RCC 7860 (cell line): ENCODE measurements at regions not wholly inside any gene's neighbourhood (a gene's known extent, or its start where the extent isn't known, plus 50 kb on each side); places are given as distances from the start of the nearest gene placed in this dataset.

Experiments
- DNase-seq: peaks from one replicate; pipeline ENCODE4 v3.0.0-alpha.2; 2015; ENCODE audit warnings: low spot score
- FAIRE-seq: peaks from 2 replicates; lab custom pipeline; 2012; peaks lifted over from hg19 to GRCh38; lab: Jason Lieb, UNC

DNA sequence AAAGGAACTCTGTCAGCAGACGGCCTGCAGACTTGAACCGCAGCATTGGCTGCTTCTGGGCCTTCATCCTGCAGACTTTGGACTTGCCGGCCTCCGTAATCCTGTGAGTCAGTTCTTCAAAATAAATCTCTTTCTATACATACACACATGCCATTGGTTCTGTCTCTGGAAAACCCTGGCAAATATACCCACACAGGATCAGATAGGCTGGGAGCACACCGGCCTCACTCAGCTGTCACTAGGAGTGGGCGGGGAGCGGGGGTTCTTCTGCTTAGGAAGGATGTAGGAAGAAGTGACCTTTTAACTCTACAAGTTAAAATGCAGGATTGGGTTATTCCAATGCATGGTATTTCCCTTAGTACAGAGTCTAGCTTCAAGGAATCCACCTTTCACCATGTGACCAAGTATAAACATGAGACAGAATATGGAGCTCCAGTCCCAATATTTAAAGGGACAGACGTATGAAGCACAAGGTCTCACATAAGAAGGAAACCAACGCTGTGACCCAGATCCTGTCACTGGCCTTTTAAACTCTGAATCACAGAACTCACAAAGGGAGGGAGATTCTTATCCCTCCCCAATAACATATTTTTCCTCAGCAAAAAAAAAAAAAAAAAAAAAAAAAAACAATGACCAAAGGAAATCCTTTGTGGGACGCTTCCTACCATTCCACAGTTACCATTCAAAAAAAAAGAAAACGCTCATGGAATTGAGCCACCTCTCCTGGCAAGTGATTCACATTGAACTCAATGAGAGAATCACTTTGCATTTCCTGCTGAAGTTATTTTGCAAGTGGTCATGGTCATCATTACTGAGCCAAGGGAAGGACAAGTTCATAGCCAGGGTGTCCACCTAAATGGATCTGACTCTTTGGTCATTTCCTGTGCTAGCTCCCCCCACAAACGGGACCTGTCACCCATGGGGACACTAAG lies 352.9 kb downstream of the FOXO1 start:
- no peak for DNase-seq
- FAIRE-seq: no peak

DNA sequence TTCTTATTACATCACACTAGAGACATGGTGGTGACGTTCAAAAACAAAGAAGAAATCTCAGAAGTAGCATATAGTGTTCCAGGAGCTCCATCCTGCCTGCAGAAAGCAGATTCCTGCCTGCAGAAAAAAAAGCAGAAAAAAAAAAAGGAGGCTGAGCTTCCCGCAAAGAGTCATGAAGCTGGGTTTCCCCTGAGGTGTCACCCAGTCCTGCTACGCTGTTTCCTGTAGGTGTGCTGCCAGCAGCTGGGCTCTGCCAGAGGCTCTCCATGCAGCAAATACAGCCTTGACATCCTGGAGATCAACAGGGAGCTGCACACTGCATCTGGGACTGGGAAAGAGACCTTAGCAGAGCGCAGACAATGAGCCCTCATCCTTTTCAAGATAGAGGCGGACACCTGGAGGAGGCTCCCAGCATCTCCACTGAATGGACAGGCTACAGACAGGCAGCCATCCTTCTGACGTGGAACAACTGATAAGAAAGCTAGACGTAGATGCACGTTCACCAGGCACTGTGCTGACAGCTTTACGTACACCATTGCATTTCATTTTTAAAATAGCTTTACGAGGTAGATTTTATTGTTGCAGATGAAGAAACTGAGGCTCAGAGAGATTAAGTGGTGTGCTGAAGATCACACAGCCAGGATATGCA lies 350.9 kb downstream of the FOXO1 start:
- DNase-seq (no peak), FAIRE-seq (no peak)

GRCh38 chr13:40316301-40316700 lies 350.1 kb downstream of the FOXO1 start:
- no peak for DNase-seq
- no peak for FAIRE-seq

GRCh38 chr13:40317980-40318327 lies 348.5 kb downstream of the FOXO1 start:
- FAIRE-seq: no peak
- DNase-seq: no peak

GRCh38 chr13:40318366-40318765 lies 348.1 kb downstream of the FOXO1 start:
- DNase-seq: no peak

DNA sequence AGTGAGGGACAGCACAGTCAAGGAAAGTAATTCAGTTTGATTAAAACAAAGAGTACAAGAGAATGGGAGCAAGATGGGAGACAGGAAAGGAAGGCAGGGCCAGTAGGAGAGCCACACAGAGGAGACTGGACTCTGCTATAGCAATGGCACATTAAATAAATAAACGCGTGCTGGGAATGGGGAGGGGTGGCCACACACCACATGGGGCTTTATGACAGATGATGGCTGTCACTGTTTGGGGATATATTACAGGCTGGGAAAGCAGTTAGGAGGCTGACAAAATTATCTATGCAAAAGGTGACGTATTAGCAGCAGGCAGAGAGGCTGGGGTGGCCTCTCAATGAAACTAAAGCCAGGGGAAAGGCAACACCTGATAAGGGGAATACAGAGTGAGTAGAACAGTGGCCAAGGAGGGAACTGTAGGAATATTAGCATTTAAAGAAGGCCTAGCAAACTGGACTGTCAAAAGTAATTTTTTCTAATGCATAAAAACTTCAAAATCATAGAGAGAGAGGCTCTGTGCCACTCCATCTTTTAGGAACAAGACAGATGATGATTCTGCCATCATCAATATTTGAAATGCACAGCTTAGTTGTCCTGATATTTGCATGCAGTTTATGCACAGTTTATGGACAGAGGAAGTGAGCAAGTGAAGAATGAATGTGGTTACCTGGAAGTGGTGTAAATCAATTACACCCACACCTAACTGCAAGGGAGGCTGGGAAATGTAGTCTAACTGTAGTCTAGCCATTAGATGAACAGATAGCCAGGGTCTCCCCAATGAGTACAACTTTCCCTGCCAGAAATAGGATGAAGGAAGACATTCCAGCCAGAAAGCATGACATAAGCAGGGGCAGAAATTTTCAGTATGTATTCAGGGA lies 346.5 kb downstream of the FOXO1 start:
- FAIRE-seq: no peak
- no peak for DNase-seq

More at GRCh38 chr13:40318366-40318765, 348.1 kb downstream of the FOXO1 start:
- FAIRE-seq: no peak

GRCh38 chr13:40328091-40328490 lies 338.4 kb downstream of the FOXO1 start:
- FAIRE-seq (no peak), DNase-seq (no peak)

GRCh38 chr13:40329781-40330485 lies 336.5 kb downstream of the FOXO1 start:
- DNase-seq: no peak

GRCh38 chr13:40330950-40331349 lies 335.5 kb downstream of the FOXO1 start:
- FAIRE-seq (no peak), DNase-seq (no peak)

More at GRCh38 chr13:40329781-40330485, 336.5 kb downstream of the FOXO1 start:
- FAIRE-seq: no peak

- no peak for DNase-seq
- no peak for FAIRE-seq
Observed at GRCh38 chr13:40331802-40332201, 334.6 kb downstream of the FOXO1 start.

DNA sequence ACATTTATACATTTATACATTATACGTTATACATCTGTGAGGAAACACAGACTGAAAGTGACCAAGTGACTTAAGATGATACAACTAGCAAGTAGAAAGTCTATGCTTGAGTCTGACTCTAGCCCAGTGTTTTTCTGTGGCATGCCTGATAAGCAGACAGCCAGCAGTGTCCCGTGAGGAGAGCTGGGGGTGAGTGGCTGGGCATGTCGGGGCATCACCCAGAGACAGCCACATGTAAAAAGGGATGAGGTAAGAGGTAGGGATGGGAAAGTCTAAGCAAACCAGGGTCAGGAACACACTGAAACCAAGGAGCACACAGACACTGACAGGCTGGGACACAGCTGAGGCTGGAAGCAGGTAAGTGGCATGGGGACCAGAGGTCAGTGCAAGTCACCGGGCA lies 333.2 kb downstream of the FOXO1 start:
- no peak for DNase-seq
- FAIRE-seq: no peak

DNA sequence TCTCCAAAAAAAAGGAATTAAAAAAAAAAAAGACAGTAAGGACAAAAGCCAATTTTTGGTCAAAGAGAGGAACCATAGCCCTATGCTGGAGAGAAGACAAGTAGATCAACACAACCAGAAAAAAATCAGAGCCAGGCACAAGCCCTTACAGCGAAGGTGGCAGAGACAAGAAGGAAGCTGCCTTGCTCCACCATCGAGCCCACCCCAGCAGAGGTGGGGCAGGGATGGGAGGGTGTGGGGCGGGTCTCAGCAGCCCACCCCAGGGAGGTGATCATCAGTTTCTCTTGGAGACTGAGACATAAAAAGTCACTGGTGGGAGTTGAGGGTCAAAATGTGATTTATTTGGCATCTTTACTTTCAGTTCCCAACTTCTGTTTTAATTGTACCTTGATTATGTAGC lies 332.4 kb downstream of the FOXO1 start:
- DNase-seq (no peak), FAIRE-seq (no peak)

- FAIRE-seq (no peak), DNase-seq (no peak)
Observed at GRCh38 chr13:40334616-40335015, 331.8 kb downstream of the FOXO1 start.

DNA sequence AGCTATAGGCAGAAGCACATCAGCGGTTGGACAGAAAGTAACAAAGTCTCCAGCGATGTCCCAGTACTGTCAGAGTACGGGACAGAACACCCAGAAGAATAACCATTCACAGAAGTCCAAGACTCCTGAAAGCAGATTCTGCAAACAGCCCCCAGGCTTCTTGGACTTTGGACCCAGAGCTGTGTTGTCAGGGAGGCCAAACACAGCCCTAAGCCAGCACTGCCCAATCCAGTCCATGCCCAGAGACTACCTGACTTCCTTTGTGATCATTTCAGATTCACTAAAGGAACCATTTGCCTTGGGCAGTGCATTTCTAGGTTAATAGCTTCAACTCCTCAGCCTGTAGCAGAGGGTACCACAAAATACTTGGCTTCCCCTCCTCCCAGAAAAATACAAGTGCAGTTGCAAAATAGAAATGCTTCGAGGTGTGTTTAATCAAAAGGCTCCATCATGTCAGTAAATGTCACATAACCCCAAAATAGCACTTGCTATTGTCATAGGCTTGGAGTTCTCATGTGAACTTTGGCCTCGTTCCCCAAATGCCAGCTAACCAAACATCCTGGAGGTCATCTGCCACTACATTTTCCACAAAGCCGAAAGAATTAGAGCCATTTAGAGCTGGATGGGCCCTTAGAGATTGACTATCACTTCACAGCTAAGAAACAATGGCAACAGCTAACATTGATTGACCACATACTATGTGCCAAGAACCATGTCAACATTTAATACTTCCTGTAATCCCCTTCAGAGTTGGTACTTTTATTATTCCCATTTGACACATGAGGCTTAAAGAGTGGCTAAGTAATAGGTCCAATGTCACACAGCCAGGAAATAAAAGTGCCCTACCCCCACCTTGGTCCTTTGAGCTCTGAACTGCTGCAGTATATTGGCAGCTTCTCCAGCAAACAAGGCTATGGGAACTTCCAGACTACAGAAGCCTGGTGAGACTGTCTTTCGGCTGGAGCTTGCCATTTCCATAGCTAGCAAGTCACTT lies 329.9 kb downstream of the FOXO1 start:
- FAIRE-seq (no peak), DNase-seq (no peak)

DNA sequence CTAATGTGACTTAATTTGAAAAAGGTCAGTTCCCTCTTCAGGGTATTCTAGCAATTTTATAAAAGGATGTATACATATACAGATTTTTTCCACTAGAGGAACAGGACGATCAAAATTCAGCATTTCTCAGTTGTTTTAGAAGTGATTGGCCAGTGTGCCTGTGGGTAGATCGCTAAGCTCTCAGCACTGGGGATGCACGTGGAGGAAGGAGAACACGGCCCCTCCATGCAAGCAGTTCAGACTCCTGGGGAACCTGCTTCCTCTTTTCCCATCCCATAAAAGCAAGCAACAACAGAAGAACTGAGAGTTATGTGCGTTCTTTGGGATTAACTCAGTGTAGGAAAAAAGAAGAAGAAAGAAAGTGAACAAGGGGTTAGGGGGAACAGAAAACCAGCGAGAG lies 328.8 kb downstream of the FOXO1 start:
- FAIRE-seq: no peak
- DNase-seq: no peak

- FAIRE-seq: no peak
Observed at GRCh38 chr13:40338217-40338616, 328.2 kb downstream of the FOXO1 start.

GRCh38 chr13:40340368-40341095 lies 325.9 kb downstream of the FOXO1 start:
- FAIRE-seq: no peak
- no peak for DNase-seq

More at GRCh38 chr13:40338217-40338616, 328.2 kb downstream of the FOXO1 start:
- no peak for DNase-seq

DNA sequence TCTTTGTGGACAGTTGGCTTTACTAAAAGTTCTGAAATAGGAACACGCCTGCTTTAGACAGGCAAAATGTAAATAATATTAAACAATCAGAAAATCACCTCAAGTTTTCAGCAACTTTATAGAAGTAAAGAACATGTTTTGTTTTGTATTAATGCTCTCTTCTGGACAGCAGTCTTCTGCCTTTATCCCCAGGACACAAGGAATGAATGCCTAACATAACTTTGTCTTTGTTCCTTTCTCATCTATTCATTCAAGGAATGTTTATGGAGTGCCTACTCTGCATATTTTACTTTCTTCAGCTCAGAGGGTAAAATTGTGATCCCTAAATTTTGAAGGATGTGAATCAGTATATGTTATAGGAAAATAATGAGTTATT lies 325.4 kb downstream of the FOXO1 start:
- no peak for DNase-seq
- FAIRE-seq: no peak

GRCh38 chr13:40341501-40341900 lies 324.9 kb downstream of the FOXO1 start:
- no peak for DNase-seq
- FAIRE-seq: no peak
